Esophagus muscularis mucosa (tissue), 3 donors: ENCODE measurements at regions not wholly inside any gene's neighbourhood (a gene's known extent, or its start where the extent isn't known, plus 50 kb on each side); places are given as distances from the start of the nearest gene placed in this dataset.

Experiments
- CTCF ChIP-seq, 3 experiments: fragments of 200-600 bp in 2 of 3; fragments of 450-650 bp in 1 of 3; sonication (generic) in 2 of 3; IDR thresholded peaks; one replicate each; pipeline ENCODE4 v1.5.1; 2017 to 2019; ENCODE audit warnings: antibody characterized with exemption in 3 of 3, mild to moderate bottlenecking in 2 of 3, moderate library complexity in 1 of 3
- POLR2A ChIP-seq: fragments of 450-650 bp; IDR thresholded peaks from one replicate; pipeline ENCODE4 v1.6.1; 2017; ENCODE audit warnings: antibody characterized with exemption, moderate library complexity, mild to moderate bottlenecking, low read depth
- POLR2AphosphoS5 ChIP-seq, 2 donors: sonication (generic); formaldehyde crosslinking; IDR thresholded peaks; one replicate each; pipeline ENCODE4 v1.6.1; 2017; ENCODE audit warnings: antibody characterized with exemption in 2 of 2

GRCh38 chr12:19642345-19642744, 203.1 kb downstream of the AEBP2 start:
- TF ChIP-seq CTCF (IDR thresholded peaks at IDR 0.05): no peak
- no peak for TF ChIP-seq POLR2AphosphoS5 (IDR thresholded peaks at IDR 0.05)
- no peak for TF ChIP-seq POLR2A
